ENCODE measurements at regions not wholly inside any gene's neighbourhood (a gene's known extent, or its start where the extent isn't known, plus 50 kb on each side); places are given as distances from the start of the nearest gene placed in this dataset.

DNA sequence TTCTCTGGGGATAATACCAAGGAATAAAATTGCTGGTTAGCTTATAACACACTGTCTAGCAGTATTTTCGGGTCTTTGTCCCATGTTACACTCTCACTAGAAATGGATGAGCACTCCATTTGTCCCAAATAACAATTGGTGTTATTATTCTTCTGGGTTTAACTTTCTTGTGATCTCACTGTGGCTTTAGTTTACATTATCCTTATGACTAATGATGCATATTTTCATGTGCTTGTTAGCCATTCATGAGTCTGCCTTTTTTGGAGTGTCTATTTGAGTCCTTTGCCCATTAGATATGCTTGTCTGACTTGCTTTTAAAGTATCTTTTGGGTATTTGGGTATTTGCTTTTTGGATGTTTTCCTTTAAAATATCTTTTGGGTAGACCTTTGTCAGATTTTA, 372.9 kb upstream of the TENM3 start:
- DNase-seq (ENCODE audit: extremely low spot score, unreplicated experiment): no peak
- Mint-ChIP-seq H3K27ac (ENCODE audit: unreplicated experiment) (no peak overlapping the region), H3K4me3 (ENCODE audit: unreplicated experiment) (no peak overlapping the region), H3K27me3 (ENCODE audit: unreplicated experiment) (no peaks in the 10 kb centered on the region), H3K36me3 (ENCODE audit: unreplicated experiment) (no peaks in the 10 kb centered on the region), H3K9me3 (ENCODE audit: unreplicated experiment) (no peaks in the 10 kb centered on the region), H3K4me1 (ENCODE audit: unreplicated experiment) (peaks cover 11% of the 10 kb centered on the region)
- no peak for TF ChIP-seq CTCF (IDR thresholded peaks at IDR 0.05)

DNA sequence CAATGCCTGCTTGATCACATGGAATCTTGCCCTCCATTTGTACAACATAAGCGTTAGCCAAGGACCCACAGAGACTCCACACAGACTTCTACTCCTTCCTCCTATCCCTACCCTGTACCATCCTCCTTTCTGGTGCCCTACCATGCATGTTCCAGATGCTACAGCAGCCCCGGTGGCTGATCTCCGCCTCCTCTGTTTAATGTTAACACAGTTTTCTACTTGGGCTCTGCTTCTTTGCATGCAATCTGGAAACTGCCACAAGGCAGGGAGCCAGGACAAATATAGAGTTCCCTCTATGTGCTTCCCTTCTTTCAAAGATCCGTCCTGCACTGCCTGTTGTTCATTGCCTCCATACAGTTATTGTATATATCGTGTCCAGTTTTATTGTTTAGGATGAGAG, 368.6 kb upstream of the TENM3 start:
- Mint-ChIP-seq H3K27me3 (ENCODE audit: unreplicated experiment) (no peaks in the 10 kb centered on the region), H3K27ac (ENCODE audit: unreplicated experiment) (no peak overlapping the region), H3K4me3 (ENCODE audit: unreplicated experiment) (no peak overlapping the region), H3K9me3 (ENCODE audit: unreplicated experiment) (no peaks in the 10 kb centered on the region), H3K4me1 (ENCODE audit: unreplicated experiment) (peaks cover 11% of the 10 kb centered on the region), H3K36me3 (ENCODE audit: unreplicated experiment) (no peaks in the 10 kb centered on the region)
- TF ChIP-seq CTCF (IDR thresholded peaks at IDR 0.05): peak; percentile 15
- no peak for DNase-seq (ENCODE audit: extremely low spot score, unreplicated experiment)

DNA sequence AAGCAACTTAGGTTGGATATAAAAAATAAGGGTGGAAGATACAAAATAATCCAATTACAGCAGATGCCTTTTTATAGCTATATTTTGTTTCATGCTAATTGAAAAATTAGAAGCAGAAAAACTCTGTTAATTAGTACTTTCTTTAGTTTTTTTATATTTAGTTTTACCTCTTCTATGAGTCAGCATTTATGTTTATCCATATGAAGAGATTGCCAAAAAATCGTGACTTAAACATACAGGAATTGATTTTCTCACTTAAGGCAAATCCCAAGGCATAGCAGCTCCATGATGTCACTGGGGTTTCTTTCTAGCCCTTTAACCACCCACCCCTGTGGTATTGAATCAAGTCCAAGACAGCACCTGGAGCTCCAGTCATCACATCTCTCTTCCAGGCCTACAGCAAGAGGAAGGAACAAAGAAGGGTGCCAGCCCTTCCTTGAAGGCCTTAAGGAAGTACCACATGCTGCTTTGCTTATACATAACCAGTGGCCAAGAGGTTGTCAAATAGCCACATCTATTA, 365.8 kb upstream of the TENM3 start:
- Mint-ChIP-seq H3K9me3 (ENCODE audit: unreplicated experiment) (no peaks in the 10 kb centered on the region), H3K4me3 (ENCODE audit: unreplicated experiment) (no peak overlapping the region), H3K27me3 (ENCODE audit: unreplicated experiment) (no peaks in the 10 kb centered on the region), H3K36me3 (ENCODE audit: unreplicated experiment) (no peaks in the 10 kb centered on the region), H3K4me1 (ENCODE audit: unreplicated experiment) (peaks cover 7% of the 10 kb centered on the region), H3K27ac (ENCODE audit: unreplicated experiment) (no peak overlapping the region)
- TF ChIP-seq CTCF (IDR thresholded peaks at IDR 0.05): no peak
- DNase-seq (ENCODE audit: extremely low spot score, unreplicated experiment): no peak

DNA sequence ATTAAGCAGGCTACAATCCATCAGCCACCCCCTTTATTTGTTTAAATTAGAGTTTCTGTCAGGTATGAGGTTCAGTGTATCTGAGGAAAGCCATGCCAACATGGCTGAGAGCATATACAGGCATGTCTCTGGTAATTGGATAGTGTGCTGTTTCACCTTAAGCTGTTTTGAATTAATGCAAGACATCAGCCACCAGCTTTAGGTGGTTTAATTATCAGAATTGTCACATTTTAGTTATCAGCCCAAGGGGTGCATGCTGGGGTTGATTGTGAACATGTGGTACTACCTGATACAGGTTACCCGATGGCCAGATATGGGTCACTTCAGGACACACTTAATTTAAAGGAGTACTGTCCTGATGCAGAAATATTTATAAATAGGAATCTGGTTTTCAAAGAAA, 353.2 kb upstream of the TENM3 start:
- H3K27me3 Mint-ChIP-seq (ENCODE audit: unreplicated experiment): no peaks in the 10 kb centered on the region
- no peak for TF ChIP-seq CTCF (IDR thresholded peaks at IDR 0.05)
- no peaks in the 10 kb centered on the region for H3K36me3 Mint-ChIP-seq (ENCODE audit: unreplicated experiment)

DNA sequence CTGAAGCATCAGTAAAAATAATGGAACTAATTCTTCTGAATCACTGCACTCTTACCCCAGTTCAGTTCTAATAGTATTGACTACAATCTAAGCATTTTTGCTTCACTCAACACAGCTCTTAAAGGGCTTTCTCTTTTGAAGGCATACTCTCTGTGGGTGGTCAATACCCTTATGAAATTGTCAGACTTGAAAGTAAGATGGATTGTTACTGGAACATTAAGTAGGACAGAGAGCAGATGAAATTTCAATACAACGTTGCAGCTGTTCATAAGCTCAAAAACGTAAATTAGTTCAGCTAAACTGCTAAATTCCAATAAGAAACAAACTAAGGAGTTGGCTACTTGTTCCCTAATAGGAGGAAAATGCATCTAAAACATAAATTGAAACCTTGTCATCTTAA, 352.3 kb upstream of the TENM3 start:
- Mint-ChIP-seq H3K36me3 (ENCODE audit: unreplicated experiment) (no peaks in the 10 kb centered on the region), H3K9me3 (ENCODE audit: unreplicated experiment) (no peaks in the 10 kb centered on the region), H3K27me3 (ENCODE audit: unreplicated experiment) (no peaks in the 10 kb centered on the region), H3K4me1 (ENCODE audit: unreplicated experiment) (no peaks in the 10 kb centered on the region), H3K27ac (ENCODE audit: unreplicated experiment) (no peak overlapping the region), H3K4me3 (ENCODE audit: unreplicated experiment) (no peak overlapping the region)
- no peak for TF ChIP-seq CTCF (IDR thresholded peaks at IDR 0.05)
- no peak for DNase-seq (ENCODE audit: extremely low spot score, unreplicated experiment)

More for the DNA sequence above, 353.2 kb upstream of the TENM3 start:
- Mint-ChIP-seq H3K4me1 (ENCODE audit: unreplicated experiment) (no peaks in the 10 kb centered on the region), H3K9me3 (ENCODE audit: unreplicated experiment) (no peaks in the 10 kb centered on the region), H3K27ac (ENCODE audit: unreplicated experiment) (no peak overlapping the region), H3K4me3 (ENCODE audit: unreplicated experiment) (no peak overlapping the region)
- DNase-seq (ENCODE audit: extremely low spot score, unreplicated experiment): no peak

Measured in osteocyte (in vitro differentiated cells).